ENCODE measurements at regions not wholly inside any gene's neighbourhood (a gene's known extent, or its start where the extent isn't known, plus 50 kb on each side); places are given as distances from the start of the nearest gene placed in this dataset.

- DNase-seq (ENCODE audit: low read depth in 3 of 3), result no peak
These were observed 351.5 kb upstream of the TPM1 start for GRCh38 chr15:62691008-62691407.

- DNase-seq (ENCODE audit: low read depth in 3 of 3), result no peak
These were observed 344.9 kb upstream of the TPM1 start for GRCh38 chr15:62697636-62698035.

- DNase-seq (ENCODE audit: low read depth in 3 of 3), result no peak
These were observed 343.9 kb upstream of the TPM1 start for GRCh38 chr15:62698646-62699045.

- DNase-seq (ENCODE audit: low read depth in 3 of 3), result no peak
These were observed 336.2 kb upstream of the TPM1 start for GRCh38 chr15:62706317-62706716.

- no peak for DNase-seq (ENCODE audit: low read depth in 3 of 3)
These were observed 334.1 kb upstream of the TPM1 start for GRCh38 chr15:62708470-62708869.

- no peak for DNase-seq (ENCODE audit: low read depth in 3 of 3)
These were observed 333.3 kb upstream of the TPM1 start for GRCh38 chr15:62709261-62709660.

GRCh38 chr15:62711691-62712454 lies 330.7 kb upstream of the TPM1 start:
- DNase-seq (ENCODE audit: low read depth in 3 of 3), result peak in 1 of 3 experiments; percentile 4

- no peak for DNase-seq (ENCODE audit: low read depth in 3 of 3)
These were observed 330.1 kb upstream of the TPM1 start for GRCh38 chr15:62712455-62712839.

- no peak for DNase-seq (ENCODE audit: low read depth in 3 of 3)
These were observed 326.6 kb upstream of the TPM1 start for GRCh38 chr15:62715946-62716345.

- no peak for DNase-seq (ENCODE audit: low read depth in 3 of 3)
These were observed 325.1 kb upstream of the TPM1 start for GRCh38 chr15:62717496-62717895.

- DNase-seq (ENCODE audit: low read depth in 3 of 3), result no peak
These were observed 323.2 kb upstream of the TPM1 start for GRCh38 chr15:62719316-62719715.

- DNase-seq (ENCODE audit: low read depth in 3 of 3), result no peak
These were observed 320.3 kb upstream of the TPM1 start for GRCh38 chr15:62722237-62722636.

GRCh38 chr15:62726461-62726860 lies 316.1 kb upstream of the TPM1 start:
- DNase-seq (ENCODE audit: low read depth in 3 of 3), result no peak

- DNase-seq (ENCODE audit: low read depth in 3 of 3), result no peak
These were observed 315.0 kb upstream of the TPM1 start for GRCh38 chr15:62727501-62727900.

GRCh38 chr15:62730825-62731224 lies 311.7 kb upstream of the TPM1 start:
- no peak for DNase-seq (ENCODE audit: low read depth in 3 of 3)

GRCh38 chr15:62732078-62732477 lies 310.5 kb upstream of the TPM1 start:
- DNase-seq (ENCODE audit: low read depth in 3 of 3), result no peak

- no peak for DNase-seq (ENCODE audit: low read depth in 3 of 3)
These were observed 307.8 kb upstream of the TPM1 start for GRCh38 chr15:62734706-62735105.

- no peak for DNase-seq (ENCODE audit: low read depth in 3 of 3)
These were observed 305.8 kb upstream of the TPM1 start for GRCh38 chr15:62736756-62737155.

GRCh38 chr15:62737551-62737950 lies 305.0 kb upstream of the TPM1 start:
- DNase-seq (ENCODE audit: low read depth in 3 of 3), result no peak

GRCh38 chr15:62739082-62739481 lies 303.5 kb upstream of the TPM1 start:
- DNase-seq (ENCODE audit: low read depth in 3 of 3), result no peak

- DNase-seq (ENCODE audit: low read depth in 3 of 3), result no peak
These were observed 303.0 kb upstream of the TPM1 start for GRCh38 chr15:62739507-62739906.

- DNase-seq (ENCODE audit: low read depth in 3 of 3), result no peak
These were observed 302.2 kb upstream of the TPM1 start for GRCh38 chr15:62740141-62741004.

GRCh38 chr15:62741106-62741505 lies 301.4 kb upstream of the TPM1 start:
- DNase-seq (ENCODE audit: low read depth in 3 of 3), result no peak

Measured in stimulated activated CD4-positive, alpha-beta T cell treated with anti-CD3 and anti-CD28 coated beads, TNF-alpha, amount 100 ng/mL, for 24 hours (primary cell).